Esophagus muscularis mucosa (tissue), 4 donors: ENCODE measurements at regions not wholly inside any gene's neighbourhood (a gene's known extent, or its start where the extent isn't known, plus 50 kb on each side); places are given as distances from the start of the nearest gene placed in this dataset.
A peak's percentile ranks its signal among the peaks of the same experiment; 100 is the strongest.

ENCODE experiments used
- DNase-seq: peaks from one replicate; pipeline ENCODE4 v3.0.0-alpha.2; 2017; ENCODE audit errors: extremely low spot score
- H3K27ac ChIP-seq, 4 donors: fragments of 200-600 bp; sonication (generic); replicated peaks in 1 of 4; 1 replicate in 3 of 4; 2 replicates in 1 of 4; pipeline ENCODE4 v1.5.1; 2016 to 2019; ENCODE audit warnings: mild to moderate bottlenecking in 1 of 4
- H3K27me3 ChIP-seq, 4 donors: fragments of 200-600 bp; sonication (generic); one replicate each; pipeline versions ENCODE4 v1.5.1 to v1.6.0; 2016 to 2019
- H3K36me3 ChIP-seq, 4 donors: fragments of 200-600 bp; sonication (generic); one replicate each; pipeline ENCODE4 v1.5.1; 2016 to 2019
- H3K4me1 ChIP-seq, 4 donors: fragments of 200-600 bp; sonication (generic); one replicate each; pipeline ENCODE4 v1.5.1; 2016 to 2019
- H3K4me3 ChIP-seq, 4 donors: fragments of 200-600 bp; sonication (generic); 1 replicate in 2 of 4; 2 replicates in 2 of 4; pipeline ENCODE4 v1.5.1; 2016 to 2019; ENCODE audit warnings: mild to moderate bottlenecking in 4 of 4, moderate library complexity in 1 of 4
- H3K9me3 ChIP-seq, 4 donors: fragments of 200-600 bp; sonication (generic); 1 replicate in 3 of 4; 2 replicates in 1 of 4; pipeline ENCODE4 v1.5.1; 2016 to 2019
- EP300 ChIP-seq: sonication (generic); formaldehyde crosslinking; IDR thresholded peaks from one replicate; pipeline ENCODE4 v1.6.1; 2017; ENCODE audit warnings: antibody characterized with exemption
- POLR2A ChIP-seq: fragments of 450-650 bp; IDR thresholded peaks from one replicate; pipeline ENCODE4 v1.6.1; 2017; ENCODE audit warnings: antibody characterized with exemption, moderate library complexity, mild to moderate bottlenecking, low read depth
- POLR2AphosphoS5 ChIP-seq, 2 donors: sonication (generic); formaldehyde crosslinking; IDR thresholded peaks; one replicate each; pipeline ENCODE4 v1.6.1; 2017; ENCODE audit warnings: antibody characterized with exemption in 2 of 2
- WGBS: methylation state at CpG from one replicate; pipeline ENCODE4 v1.1.5; 2018; 5-methylcytosine and 5-hydroxymethylcytosine counted together
- intact Hi-C: fragments of 100-400 bp; cut with DNase I; formaldehyde crosslinking; loops from one replicate; pipeline ENCODE4 v1.15.1; 2023
- TF ChIP-seq, protein P1 (sequence below), 3 experiments: fragments of 200-600 bp in 2 of 3; fragments of 450-650 bp in 1 of 3; sonication (generic) in 2 of 3; IDR thresholded peaks; one replicate each; pipeline ENCODE4 v1.5.1; 2017 to 2019; ENCODE audit warnings: antibody characterized with exemption in 3 of 3, mild to moderate bottlenecking in 2 of 3, moderate library complexity in 1 of 3

DNA sequence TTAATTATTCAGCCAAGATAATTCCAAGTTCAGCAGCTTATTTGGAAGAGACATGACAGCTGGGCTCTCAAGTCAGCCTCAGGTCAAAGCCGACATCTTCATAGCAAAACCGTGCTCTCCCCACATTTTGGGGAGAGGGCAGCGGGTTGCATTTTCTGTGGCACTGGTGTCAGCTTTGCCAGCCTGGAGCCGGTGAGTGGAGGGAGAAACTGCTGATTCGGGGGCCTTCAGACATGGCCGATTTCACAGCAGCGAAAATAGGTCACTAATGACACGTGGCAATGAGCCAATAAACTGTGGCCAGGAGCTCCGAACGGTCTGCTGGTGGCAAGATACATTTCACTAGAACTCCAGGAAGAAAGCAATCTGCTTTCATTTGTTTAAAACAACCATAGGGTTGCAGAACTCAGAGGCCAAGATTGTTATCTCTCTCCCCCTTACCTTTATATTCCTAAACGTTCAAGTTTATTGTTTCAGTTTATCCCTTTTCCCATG is 173.2 kb downstream of the CAND1 start:
- no peak overlapping the region for H3K27ac ChIP-seq
- 34% methylated on average over 11 of the region's 11 CpGs for WGBS

GRCh38 chr12:67442896-67443295 is 173.7 kb downstream of the CAND1 start:
- H3K9me3 ChIP-seq = no peaks in the 10 kb centered on the region
- H3K27me3 ChIP-seq = no peaks in the 10 kb centered on the region
- no peak overlapping the region for H3K4me3 ChIP-seq
- DNase-seq = no peak
- no peak for TF ChIP-seq POLR2A
- TF ChIP-seq, protein P1, sequence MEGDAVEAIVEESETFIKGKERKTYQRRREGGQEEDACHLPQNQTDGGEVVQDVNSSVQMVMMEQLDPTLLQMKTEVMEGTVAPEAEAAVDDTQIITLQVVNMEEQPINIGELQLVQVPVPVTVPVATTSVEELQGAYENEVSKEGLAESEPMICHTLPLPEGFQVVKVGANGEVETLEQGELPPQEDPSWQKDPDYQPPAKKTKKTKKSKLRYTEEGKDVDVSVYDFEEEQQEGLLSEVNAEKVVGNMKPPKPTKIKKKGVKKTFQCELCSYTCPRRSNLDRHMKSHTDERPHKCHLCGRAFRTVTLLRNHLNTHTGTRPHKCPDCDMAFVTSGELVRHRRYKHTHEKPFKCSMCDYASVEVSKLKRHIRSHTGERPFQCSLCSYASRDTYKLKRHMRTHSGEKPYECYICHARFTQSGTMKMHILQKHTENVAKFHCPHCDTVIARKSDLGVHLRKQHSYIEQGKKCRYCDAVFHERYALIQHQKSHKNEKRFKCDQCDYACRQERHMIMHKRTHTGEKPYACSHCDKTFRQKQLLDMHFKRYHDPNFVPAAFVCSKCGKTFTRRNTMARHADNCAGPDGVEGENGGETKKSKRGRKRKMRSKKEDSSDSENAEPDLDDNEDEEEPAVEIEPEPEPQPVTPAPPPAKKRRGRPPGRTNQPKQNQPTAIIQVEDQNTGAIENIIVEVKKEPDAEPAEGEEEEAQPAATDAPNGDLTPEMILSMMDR (IDR thresholded peaks at IDR 0.05) = no peak
- no peak for TF ChIP-seq POLR2AphosphoS5 (IDR thresholded peaks at IDR 0.05)
- TF ChIP-seq EP300 = no peak
- 87% methylated on average over 8 of the region's 8 CpGs for WGBS
- no peaks in the 10 kb centered on the region for H3K36me3 ChIP-seq
- H3K4me1 ChIP-seq = peaks cover 14 to 20% (median 17%) of the 10 kb centered on the region in 4 donors
- intact Hi-C loops = loop anchor here (5.0 kb wide), 1 partner anchor 86 kb away; no protein-coding TSS in a partner anchor
- H3K27ac ChIP-seq = no peak overlapping the region

More for the DNA sequence above, 173.2 kb downstream of the CAND1 start:
- H3K4me1 ChIP-seq = peaks cover 14 to 20% (median 17%) of the 10 kb centered on the region in 4 donors
- H3K27me3 ChIP-seq = no peaks in the 10 kb centered on the region
- intact Hi-C loops = loop anchor here (5.0 kb wide), 1 partner anchor 85 kb away; no protein-coding TSS in a partner anchor
- no peak for TF ChIP-seq EP300
- TF ChIP-seq POLR2AphosphoS5 (IDR thresholded peaks at IDR 0.05) = no peak
- no peaks in the 10 kb centered on the region for H3K9me3 ChIP-seq
- no peak for DNase-seq
- peak overlapping the region in 1 of 4 donors; percentile 7 for H3K4me3 ChIP-seq
- H3K36me3 ChIP-seq = no peaks in the 10 kb centered on the region

- H3K9me3 ChIP-seq = no peaks in the 10 kb centered on the region
- intact Hi-C loops = loop anchor here (5.0 kb wide), 1 partner anchor 87 kb away; no protein-coding TSS in a partner anchor
- TF ChIP-seq POLR2AphosphoS5 (IDR thresholded peaks at IDR 0.05) (no peak), EP300 (no peak), POLR2A (no peak)
- TF ChIP-seq, protein P1 (IDR thresholded peaks at IDR 0.05) = no peak
- H3K27ac ChIP-seq = no peak overlapping the region
- 80% methylated on average over 5 of the region's 5 CpGs for WGBS
- H3K36me3 ChIP-seq = no peaks in the 10 kb centered on the region
- no peak overlapping the region for H3K4me3 ChIP-seq
- H3K4me1 ChIP-seq = peaks cover 14 to 20% (median 17%) of the 10 kb centered on the region in 4 donors
- no peaks in the 10 kb centered on the region for H3K27me3 ChIP-seq
- no peak for DNase-seq
Measured at GRCh38 chr12:67444542-67444941, 175.4 kb downstream of the CAND1 start.

GRCh38 chr12:67446716-67447115 is 177.6 kb downstream of the CAND1 start:
- 88% methylated on average over 5 of the region's 5 CpGs for WGBS
- TF ChIP-seq, protein P1 (IDR thresholded peaks at IDR 0.05) = no peak
- TF ChIP-seq EP300 (no peak), POLR2AphosphoS5 (IDR thresholded peaks at IDR 0.05) (no peak), POLR2A (no peak)
- DNase-seq = no peak
- Histone ChIP-seq H3K27ac (no peak overlapping the region), H3K27me3 (no peaks in the 10 kb centered on the region), H3K4me3 (no peak overlapping the region), H3K9me3 (no peaks in the 10 kb centered on the region), H3K36me3 (no peaks in the 10 kb centered on the region), H3K4me1 (peaks cover 9 to 14% (median 11%) of the 10 kb centered on the region in 4 donors)
- intact Hi-C loops = no loop called here

- no peaks in the 10 kb centered on the region for H3K36me3 ChIP-seq
- TF ChIP-seq POLR2AphosphoS5 (IDR thresholded peaks at IDR 0.05) (no peak), POLR2A (no peak), EP300 (no peak)
- TF ChIP-seq, protein P1 (IDR thresholded peaks at IDR 0.05) = no peak
- no peak overlapping the region for H3K27ac ChIP-seq
- peaks cover 7 to 9% (median 7%) of the 10 kb centered on the region in 4 donors for H3K4me1 ChIP-seq
- no peak for DNase-seq
- H3K9me3 ChIP-seq = no peaks in the 10 kb centered on the region
- H3K4me3 ChIP-seq = no peak overlapping the region
- intact Hi-C loops = no loop called here
- H3K27me3 ChIP-seq = no peaks in the 10 kb centered on the region
Measured at GRCh38 chr12:67447180-67447579, 178.0 kb downstream of the CAND1 start.
